ENCODE measurements at regions not wholly inside any gene's neighbourhood (a gene's known extent, or its start where the extent isn't known, plus 50 kb on each side); places are given as distances from the start of the nearest gene placed in this dataset.

DNA sequence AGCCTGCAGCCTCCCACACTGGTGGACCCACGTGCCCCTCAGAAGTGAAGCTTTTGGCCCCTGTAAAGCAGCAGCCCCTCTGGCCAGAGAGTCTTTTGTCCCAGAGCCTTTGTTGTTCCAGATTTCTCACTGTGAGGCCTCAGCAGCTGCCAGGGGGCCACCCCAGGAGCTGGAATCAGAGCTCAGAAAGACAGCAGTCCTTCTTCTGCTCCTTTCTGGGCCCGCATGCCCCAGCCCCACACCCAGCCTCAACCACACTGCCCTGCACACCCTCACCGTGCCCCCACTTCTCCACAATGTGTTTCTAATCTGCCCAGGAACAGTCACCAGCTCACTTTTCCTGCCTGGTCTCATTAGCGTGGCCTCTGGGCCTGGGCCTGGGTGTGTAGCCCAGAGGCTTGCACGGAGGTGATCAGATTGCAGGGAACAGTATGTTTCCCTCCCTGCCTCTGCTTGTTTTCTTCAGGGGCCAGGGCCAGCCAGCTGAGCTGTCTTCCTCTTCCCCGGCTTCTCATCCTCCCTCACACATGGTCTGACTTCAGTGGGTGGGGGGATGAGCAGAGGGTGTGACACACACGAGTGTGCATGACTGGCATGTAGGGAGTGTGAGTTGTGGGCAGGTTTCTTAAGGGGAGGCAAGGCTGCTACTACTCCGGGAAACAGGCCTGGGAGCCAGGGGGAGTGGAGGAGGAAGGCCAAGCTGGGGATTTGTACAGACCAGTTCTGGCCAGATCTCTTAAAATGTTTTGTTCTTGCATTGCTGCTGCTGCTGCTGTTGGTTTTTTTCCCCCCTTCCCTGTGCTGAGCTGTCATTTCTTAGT lies 82.5 kb upstream of the ZNF648 start:
- peak; percentile 78 for DNase-seq (ENCODE audit: low read depth)
- TF ChIP-seq, protein P1, sequence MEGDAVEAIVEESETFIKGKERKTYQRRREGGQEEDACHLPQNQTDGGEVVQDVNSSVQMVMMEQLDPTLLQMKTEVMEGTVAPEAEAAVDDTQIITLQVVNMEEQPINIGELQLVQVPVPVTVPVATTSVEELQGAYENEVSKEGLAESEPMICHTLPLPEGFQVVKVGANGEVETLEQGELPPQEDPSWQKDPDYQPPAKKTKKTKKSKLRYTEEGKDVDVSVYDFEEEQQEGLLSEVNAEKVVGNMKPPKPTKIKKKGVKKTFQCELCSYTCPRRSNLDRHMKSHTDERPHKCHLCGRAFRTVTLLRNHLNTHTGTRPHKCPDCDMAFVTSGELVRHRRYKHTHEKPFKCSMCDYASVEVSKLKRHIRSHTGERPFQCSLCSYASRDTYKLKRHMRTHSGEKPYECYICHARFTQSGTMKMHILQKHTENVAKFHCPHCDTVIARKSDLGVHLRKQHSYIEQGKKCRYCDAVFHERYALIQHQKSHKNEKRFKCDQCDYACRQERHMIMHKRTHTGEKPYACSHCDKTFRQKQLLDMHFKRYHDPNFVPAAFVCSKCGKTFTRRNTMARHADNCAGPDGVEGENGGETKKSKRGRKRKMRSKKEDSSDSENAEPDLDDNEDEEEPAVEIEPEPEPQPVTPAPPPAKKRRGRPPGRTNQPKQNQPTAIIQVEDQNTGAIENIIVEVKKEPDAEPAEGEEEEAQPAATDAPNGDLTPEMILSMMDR (IDR thresholded peaks at IDR 0.05; ENCODE audit: insufficient read depth, low read length): no peak

DNA sequence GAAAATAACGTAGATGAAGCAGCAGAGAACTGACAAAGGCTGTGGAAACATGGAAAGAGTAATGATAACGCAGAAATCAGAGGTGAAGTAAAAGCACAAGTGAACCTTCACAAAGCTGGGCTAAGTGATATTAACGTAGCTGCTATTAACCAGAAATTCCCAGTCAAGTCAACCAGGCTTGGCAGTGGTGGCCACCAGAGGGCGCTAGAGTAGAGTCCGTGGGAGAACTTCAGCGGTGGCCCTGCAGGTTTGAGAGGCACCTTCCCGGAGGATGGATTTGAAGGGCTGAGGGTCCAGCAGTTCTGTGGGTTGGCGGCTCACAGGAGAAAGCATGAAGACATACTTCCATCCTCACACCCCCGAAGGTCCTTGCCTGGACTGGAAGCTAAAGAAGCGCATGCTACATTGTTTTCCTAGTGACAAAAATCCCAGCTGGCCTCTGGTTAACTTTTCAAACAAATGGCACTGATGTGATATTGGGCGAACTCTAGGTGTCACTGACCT lies 81.7 kb upstream of the ZNF648 start:
- DNase-seq (ENCODE audit: low read depth): peak; percentile 88
- TF ChIP-seq, protein P1 (IDR thresholded peaks at IDR 0.05; ENCODE audit: insufficient read depth, low read length): peak; percentile 97
- no peak overlapping the region for H3K4me3 ChIP-seq (ENCODE audit: low read depth, low read length)

More for the DNA sequence above, 82.5 kb upstream of the ZNF648 start:
- no peak overlapping the region for H3K4me3 ChIP-seq (ENCODE audit: low read depth, low read length)

GRCh38 chr1:182142621-182143020 lies 81.1 kb upstream of the ZNF648 start:
- TF ChIP-seq, protein P1 (IDR thresholded peaks at IDR 0.05; ENCODE audit: insufficient read depth, low read length): no peak
- no peak overlapping the region for H3K4me3 ChIP-seq (ENCODE audit: low read depth, low read length)
- no peak for DNase-seq (ENCODE audit: low read depth)

DNA sequence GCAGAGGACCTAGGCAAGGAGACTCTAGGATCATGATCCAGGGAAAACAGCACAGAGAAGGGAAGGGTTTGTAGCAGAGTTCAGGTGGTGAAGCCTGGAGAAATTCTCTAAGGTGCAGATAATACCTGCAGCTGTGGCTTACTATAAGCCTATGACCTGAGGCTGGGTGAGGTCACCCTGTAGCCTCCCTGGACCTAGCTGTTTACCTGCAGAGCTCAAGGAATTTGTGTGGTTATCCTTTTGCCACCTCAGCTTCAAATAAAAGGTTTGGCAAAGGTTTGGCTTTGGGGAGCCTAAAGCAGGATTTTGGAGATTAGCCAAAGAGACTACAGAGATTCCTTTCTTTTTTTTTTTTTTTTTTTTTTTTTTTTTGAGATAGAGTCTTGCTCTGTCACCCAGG lies 79.5 kb upstream of the ZNF648 start:
- no peak for DNase-seq (ENCODE audit: low read depth)
- no peak overlapping the region for H3K4me3 ChIP-seq (ENCODE audit: low read depth, low read length)
- TF ChIP-seq, protein P1 (IDR thresholded peaks at IDR 0.05; ENCODE audit: insufficient read depth, low read length): no peak

GRCh38 chr1:182139496-182139895 lies 78.0 kb upstream of the ZNF648 start:
- DNase-seq (ENCODE audit: low read depth): no peak
- H3K4me3 ChIP-seq (ENCODE audit: low read depth, low read length): no peak overlapping the region
- TF ChIP-seq, protein P1 (IDR thresholded peaks at IDR 0.05; ENCODE audit: insufficient read depth, low read length): no peak

DNA sequence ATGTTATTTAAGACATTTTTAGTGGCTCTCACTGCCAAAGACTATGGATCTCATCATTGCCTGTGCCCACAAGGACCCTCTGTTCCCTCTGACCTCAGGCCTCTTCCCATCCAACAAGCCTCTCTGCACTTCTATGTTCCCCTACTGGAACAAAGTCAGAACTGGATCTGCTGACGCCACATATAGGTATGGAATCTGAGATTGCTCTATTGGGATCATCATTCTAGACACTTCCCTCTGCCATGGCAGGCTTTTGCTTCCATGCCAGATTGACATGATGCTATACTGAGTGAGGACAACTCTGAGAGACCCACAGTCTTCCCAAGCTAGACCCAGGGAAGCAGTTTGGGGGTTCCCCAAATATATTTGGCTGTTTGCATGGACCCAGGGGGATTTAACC lies 76.0 kb upstream of the ZNF648 start:
- no peak overlapping the region for H3K4me3 ChIP-seq (ENCODE audit: low read depth, low read length)
- no peak for DNase-seq (ENCODE audit: low read depth)
- TF ChIP-seq, protein P1 (IDR thresholded peaks at IDR 0.05; ENCODE audit: insufficient read depth, low read length): no peak

All from fibroblast of the aortic adventitia (primary cell).